Spleen (tissue), 11 donors: ENCODE measurements at regions not wholly inside any gene's neighbourhood (a gene's known extent, or its start where the extent isn't known, plus 50 kb on each side); places are given as distances from the start of the nearest gene placed in this dataset.

ENCODE experiments used
- DNase-seq: peaks from one replicate; pipeline ENCODE4 v3.0.0-alpha.2; 2020
- H3K27ac ChIP-seq, 8 donors: fragments of 200-600 bp; sonication (generic) in 7 of 8; 1 replicate in 4 of 8; 2 replicates in 4 of 8; pipeline versions ENCODE4 v1.5.0 to v1.8.0; 2016 to 2021; ENCODE audit warnings: inconsistent platforms in 4 of 8, mild to moderate bottlenecking in 4 of 8, moderate library complexity in 1 of 8
- H3K27me3 ChIP-seq, 7 donors: fragments of 200-600 bp; sonication (generic) in 6 of 7; replicated peaks in 1 of 7; 1 replicate in 4 of 7; 2 replicates in 3 of 7; pipeline versions ENCODE4 v1.5.0 to v1.8.0; 2016 to 2021; ENCODE audit warnings: inconsistent platforms in 3 of 7, mild to moderate bottlenecking in 1 of 7
- H3K36me3 ChIP-seq, 6 donors: fragments of 200-600 bp; sonication (generic) in 5 of 6; 1 replicate in 4 of 6; 2 replicates in 2 of 6; pipeline versions ENCODE4 v1.5.0 to v1.8.0; 2016 to 2021; ENCODE audit warnings: inconsistent platforms in 2 of 6
- H3K4me1 ChIP-seq, 6 donors: fragments of 200-600 bp; sonication (generic) in 5 of 6; 1 replicate in 3 of 6; 2 replicates in 3 of 6; pipeline versions ENCODE4 v1.5.0 to v1.8.0; 2016 to 2021; ENCODE audit warnings: inconsistent platforms in 3 of 6
- H3K4me3 ChIP-seq, 8 donors: fragments of 200-600 bp; sonication (generic) in 7 of 8; 1 replicate in 4 of 8; 2 replicates in 4 of 8; pipeline versions ENCODE4 v1.5.0 to v1.8.0; 2016 to 2021; ENCODE audit warnings: inconsistent platforms in 4 of 8, mild to moderate bottlenecking in 4 of 8, moderate library complexity in 2 of 8
- H3K9me3 ChIP-seq, 8 donors: fragments of 200-600 bp; sonication (generic) in 7 of 8; 1 replicate in 4 of 8; 2 replicates in 4 of 8; pipeline versions ENCODE4 v1.5.0 to v1.8.0; 2016 to 2021; ENCODE audit warnings: inconsistent platforms in 4 of 8
- POLR2A ChIP-seq, 3 donors: fragments of 450-650 bp; IDR thresholded peaks; one replicate each; pipeline ENCODE4 v1.5.1; 2017; ENCODE audit warnings: antibody characterized with exemption in 3 of 3, mild to moderate bottlenecking in 1 of 3
- POLR2AphosphoS5 ChIP-seq, 3 donors: sonication (generic); formaldehyde crosslinking; IDR thresholded peaks; one replicate each; pipeline ENCODE4 v1.5.1; 2017; ENCODE audit warnings: antibody characterized with exemption in 3 of 3
- WGBS, 5 donors: extraction: QIAGEN DNeasy Blood & Tissue Kit in 3 of 5; methylation state at CpG; one replicate each; pipeline versions ENCODE4 v1.1.5 to v1.1.7; 2013 to 2018; 5-methylcytosine and 5-hydroxymethylcytosine counted together
- intact Hi-C: fragments of 100-400 bp; cut with DNase I; formaldehyde crosslinking; loops from one replicate; pipeline ENCODE4 v1.15.0; 2023; ENCODE audit warnings: low total_unique reads
- TF ChIP-seq, protein P1 (sequence below), 11 experiments: fragments of 200-600 bp in 7 of 11; fragments of 450-650 bp in 4 of 11; sonication (generic) in 4 of 11; IDR thresholded peaks in 8 of 11; conservative IDR thresholded peaks in 3 of 11; 1 replicate in 7 of 11; 2 replicates in 4 of 11; pipeline versions ENCODE4 v1.4.0 to v1.8.0; 2016 to 2021; ENCODE audit warnings: antibody characterized with exemption in 11 of 11, inconsistent platforms in 4 of 11, mild to moderate bottlenecking in 1 of 11
- donor health status: healthy with polysubstance abuse.
- donor health status: DM: no; HTN: no; CAD: no; lungs with moderate emphysema.
- donor health status: DM: no; HTN: no; CAD: no.
- donor health status: Bipolar disorder and iron deficiency.
- donor health status: healthy.
- donor health status: DM: no; HTN: no; CAD: no.
- donor health status: DM: yes; HTN: yes; CAD: no.

DNA sequence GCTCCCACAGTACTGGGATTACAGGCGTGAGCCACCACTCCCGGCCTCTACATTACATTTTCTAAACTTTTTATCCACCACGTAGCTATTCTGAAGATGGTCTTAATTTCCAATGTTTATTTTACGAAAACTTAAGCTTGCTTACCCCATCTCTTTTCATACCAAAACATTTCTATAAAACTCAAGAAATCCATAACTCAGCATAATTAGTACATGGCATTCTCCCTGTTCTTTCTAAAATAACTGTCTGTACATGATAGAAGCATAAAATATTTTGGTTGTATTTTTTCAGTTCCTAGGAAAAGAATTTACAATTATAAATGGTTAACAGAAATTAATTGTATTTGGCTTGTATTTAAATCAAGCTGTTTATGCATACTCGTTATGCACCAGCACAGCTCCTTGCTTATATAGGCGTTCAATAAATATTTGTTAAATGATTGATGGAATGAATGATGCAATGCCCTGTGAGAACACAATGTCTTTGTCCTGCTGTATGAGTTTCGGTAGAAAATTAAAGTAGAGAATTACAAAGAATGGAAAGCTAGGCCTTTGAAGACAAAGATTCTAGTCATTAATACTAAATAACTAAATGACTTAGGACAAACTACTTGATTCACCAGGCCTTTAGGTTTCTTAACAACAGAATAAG, 384.2 kb downstream of the EFNA5 start:
- no peak overlapping the region for H3K27ac ChIP-seq
- TF ChIP-seq, protein P1, sequence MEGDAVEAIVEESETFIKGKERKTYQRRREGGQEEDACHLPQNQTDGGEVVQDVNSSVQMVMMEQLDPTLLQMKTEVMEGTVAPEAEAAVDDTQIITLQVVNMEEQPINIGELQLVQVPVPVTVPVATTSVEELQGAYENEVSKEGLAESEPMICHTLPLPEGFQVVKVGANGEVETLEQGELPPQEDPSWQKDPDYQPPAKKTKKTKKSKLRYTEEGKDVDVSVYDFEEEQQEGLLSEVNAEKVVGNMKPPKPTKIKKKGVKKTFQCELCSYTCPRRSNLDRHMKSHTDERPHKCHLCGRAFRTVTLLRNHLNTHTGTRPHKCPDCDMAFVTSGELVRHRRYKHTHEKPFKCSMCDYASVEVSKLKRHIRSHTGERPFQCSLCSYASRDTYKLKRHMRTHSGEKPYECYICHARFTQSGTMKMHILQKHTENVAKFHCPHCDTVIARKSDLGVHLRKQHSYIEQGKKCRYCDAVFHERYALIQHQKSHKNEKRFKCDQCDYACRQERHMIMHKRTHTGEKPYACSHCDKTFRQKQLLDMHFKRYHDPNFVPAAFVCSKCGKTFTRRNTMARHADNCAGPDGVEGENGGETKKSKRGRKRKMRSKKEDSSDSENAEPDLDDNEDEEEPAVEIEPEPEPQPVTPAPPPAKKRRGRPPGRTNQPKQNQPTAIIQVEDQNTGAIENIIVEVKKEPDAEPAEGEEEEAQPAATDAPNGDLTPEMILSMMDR (IDR thresholded peaks at IDR 0.05 in 8 of 11, conservative IDR thresholded peaks at IDR 0.05 in 3 of 11) = no peak
- TF ChIP-seq POLR2AphosphoS5 (IDR thresholded peaks at IDR 0.05) (no peak), POLR2A (IDR thresholded peaks at IDR 0.05) (no peak)
- H3K4me3 ChIP-seq = no peak overlapping the region
- H3K27me3 ChIP-seq = no peaks in the 10 kb centered on the region
- H3K36me3 ChIP-seq = no peaks in the 10 kb centered on the region
- intact Hi-C loops = no loop called here
- no peaks in the 10 kb centered on the region for H3K9me3 ChIP-seq
- WGBS, 5 donors = 92 to 96% (median 94%) methylated on average over 7 of the region's 7 CpGs
- no peak for DNase-seq
- H3K4me1 ChIP-seq = no peaks in the 10 kb centered on the region

DNA sequence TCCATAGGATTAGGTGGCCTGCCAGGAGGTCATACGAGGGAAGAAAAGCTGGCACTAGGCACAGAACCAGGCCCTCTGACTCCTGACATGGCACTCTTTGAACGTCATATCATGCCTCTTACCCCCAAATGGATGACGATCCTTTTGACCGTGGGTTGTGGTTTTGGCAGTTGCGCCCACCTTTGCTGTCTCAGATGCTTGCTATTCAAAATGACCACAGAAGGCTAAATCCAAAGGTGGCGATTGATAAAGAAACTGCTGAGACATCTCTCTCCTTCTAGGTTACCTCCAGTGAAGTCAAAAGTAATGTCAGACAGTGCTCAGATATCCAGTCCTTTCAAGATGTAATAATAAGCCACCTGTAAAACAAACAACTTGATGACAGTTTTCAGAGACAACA, 385.0 kb downstream of the EFNA5 start:
- 69 to 76% (median 73%) methylated on average over 6 of the region's 6 CpGs for WGBS, 5 donors
- H3K27ac ChIP-seq = no peak overlapping the region
- TF ChIP-seq POLR2AphosphoS5 (IDR thresholded peaks at IDR 0.05) (no peak), POLR2A (IDR thresholded peaks at IDR 0.05) (no peak)
- TF ChIP-seq, protein P1 (IDR thresholded peaks at IDR 0.05 in 8 of 11, conservative IDR thresholded peaks at IDR 0.05 in 3 of 11) = no peak
- H3K4me3 ChIP-seq = no peak overlapping the region
- H3K36me3 ChIP-seq = no peaks in the 10 kb centered on the region
- H3K4me1 ChIP-seq = no peaks in the 10 kb centered on the region
- H3K9me3 ChIP-seq = no peaks in the 10 kb centered on the region
- no peak for DNase-seq
- intact Hi-C loops = no loop called here
- no peaks in the 10 kb centered on the region for H3K27me3 ChIP-seq

DNA sequence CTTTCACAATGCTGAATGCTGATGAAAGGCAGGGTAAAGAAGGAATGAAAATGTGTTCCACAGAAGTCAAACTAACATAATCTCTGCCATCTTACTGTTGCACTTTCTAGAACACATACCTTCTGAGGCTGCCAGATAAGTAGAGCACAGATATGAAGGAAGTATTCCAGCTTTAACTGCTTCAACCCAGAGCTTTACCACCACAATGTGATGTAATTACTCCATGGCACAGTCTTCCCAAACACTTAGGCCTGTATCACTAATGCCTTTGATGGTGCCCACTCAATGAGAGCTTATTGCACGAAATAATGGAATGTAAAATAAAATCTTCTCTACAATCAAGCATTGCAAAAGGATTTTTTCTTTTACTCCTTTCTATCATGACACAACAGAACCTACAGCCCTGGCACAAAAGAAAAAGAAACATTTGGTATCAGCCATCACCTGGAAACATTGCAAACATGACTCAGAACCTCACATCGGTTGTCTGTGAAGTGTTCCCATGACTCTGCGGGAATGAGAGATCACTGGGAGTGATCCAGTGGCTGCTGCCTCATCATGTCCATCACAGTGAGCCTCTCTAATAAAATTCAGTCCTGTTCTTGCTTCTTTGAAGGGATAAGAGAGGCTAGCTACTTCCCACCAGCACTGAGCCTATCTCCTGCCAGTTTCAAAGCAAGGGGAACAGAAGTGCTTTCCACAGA, 385.8 kb downstream of the EFNA5 start:
- Histone ChIP-seq H3K36me3 (no peaks in the 10 kb centered on the region), H3K4me1 (no peaks in the 10 kb centered on the region), H3K27me3 (no peaks in the 10 kb centered on the region), H3K9me3 (no peaks in the 10 kb centered on the region), H3K4me3 (no peak overlapping the region), H3K27ac (no peak overlapping the region)
- intact Hi-C loops = no loop called here
- TF ChIP-seq POLR2A (IDR thresholded peaks at IDR 0.05) = no peak
- TF ChIP-seq, protein P1 (IDR thresholded peaks at IDR 0.05 in 8 of 11, conservative IDR thresholded peaks at IDR 0.05 in 3 of 11) = no peak
- no peak for TF ChIP-seq POLR2AphosphoS5 (IDR thresholded peaks at IDR 0.05)
- 77 to 97% (median 87%) methylated on average over 3 of the region's 3 CpGs for WGBS, 5 donors
- DNase-seq = no peak

DNA sequence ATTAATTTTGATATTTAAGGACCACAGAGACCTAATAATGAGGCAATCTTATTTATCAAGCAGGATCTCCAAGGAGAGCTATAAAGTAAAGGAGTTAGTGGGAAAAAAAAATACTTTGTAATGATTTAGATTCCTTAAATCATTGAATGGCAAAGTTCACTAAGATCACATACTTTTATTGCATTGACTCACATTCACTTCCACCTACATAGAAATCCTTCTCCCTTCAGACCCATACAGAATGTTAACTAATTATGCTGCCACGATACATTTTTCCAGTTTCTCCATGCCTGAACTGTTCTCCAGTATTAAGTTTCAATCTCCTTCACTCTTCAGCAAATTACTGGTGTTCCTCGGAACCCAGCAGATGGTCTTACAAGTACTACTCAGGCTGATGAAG, 388.7 kb downstream of the EFNA5 start:
- no peaks in the 10 kb centered on the region for H3K27me3 ChIP-seq
- H3K36me3 ChIP-seq = no peaks in the 10 kb centered on the region
- TF ChIP-seq POLR2A (IDR thresholded peaks at IDR 0.05) (no peak), POLR2AphosphoS5 (IDR thresholded peaks at IDR 0.05) (no peak)
- TF ChIP-seq, protein P1 (IDR thresholded peaks at IDR 0.05 in 8 of 11, conservative IDR thresholded peaks at IDR 0.05 in 3 of 11) = no peak
- H3K27ac ChIP-seq = no peak overlapping the region
- H3K4me1 ChIP-seq = no peaks in the 10 kb centered on the region
- H3K9me3 ChIP-seq = no peaks in the 10 kb centered on the region
- DNase-seq = no peak
- H3K4me3 ChIP-seq = no peak overlapping the region
- intact Hi-C loops = no loop called here
- WGBS, 5 donors = 77 to 90% (median 84%) methylated on average over 2 of the region's 2 CpGs
